Epithelial cell of proximal tubule (primary cell): ENCODE measurements at regions not wholly inside any gene's neighbourhood (a gene's known extent, or its start where the extent isn't known, plus 50 kb on each side); places are given as distances from the start of the nearest gene placed in this dataset.
"Not testable (repeated sequence)": the region's sequence is repeated elsewhere in the genome, so short reads cannot be mapped to it uniquely, and the experiment has no call there.

Experiments
- DNase-seq: peaks from one replicate; pipeline ENCODE4 v3.0.0-alpha.2; 2011; ENCODE audit warnings: low read depth
- H3K4me3 ChIP-seq: 2 replicates; pipeline ENCODE4 v1.5.1; 2011; ENCODE audit warnings: low read depth, mild to moderate bottlenecking, low read length
- TF ChIP-seq, protein P1 (sequence below): conservative IDR thresholded peaks from 2 replicates; pipeline ENCODE4 v1.5.1; 2012; ENCODE audit warnings: low read depth, mild to moderate bottlenecking, low read length

DNA sequence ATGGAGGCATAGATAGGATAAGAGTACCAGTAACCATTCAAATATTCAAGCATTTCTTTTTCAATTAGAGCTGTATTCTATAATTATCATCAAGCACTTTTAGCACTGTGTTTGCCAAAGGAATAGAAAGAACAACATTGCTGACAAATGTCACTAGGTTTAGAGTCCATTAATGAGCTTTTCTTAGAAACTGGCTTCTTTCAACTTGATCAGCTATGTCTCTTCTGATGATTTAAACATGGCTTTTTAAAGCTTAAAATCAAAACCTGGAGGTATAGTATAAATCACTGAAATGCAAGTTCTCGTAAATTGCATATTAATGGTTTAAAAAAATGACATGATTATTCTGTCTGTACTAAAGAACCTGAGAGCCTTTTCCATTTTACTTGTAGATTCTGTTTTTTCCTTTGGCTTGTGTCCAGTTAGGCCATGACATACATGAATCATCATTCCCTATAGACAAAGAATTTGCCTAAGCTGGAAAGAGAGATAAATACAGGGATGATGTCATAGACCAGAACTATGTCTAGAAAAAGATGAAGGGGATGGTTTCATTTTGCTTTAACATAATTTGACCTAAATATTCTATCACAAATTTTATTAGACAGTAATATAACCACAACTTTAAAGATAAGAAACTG, 340.1 kb upstream of the CTSO start:
- TF ChIP-seq, protein P1, sequence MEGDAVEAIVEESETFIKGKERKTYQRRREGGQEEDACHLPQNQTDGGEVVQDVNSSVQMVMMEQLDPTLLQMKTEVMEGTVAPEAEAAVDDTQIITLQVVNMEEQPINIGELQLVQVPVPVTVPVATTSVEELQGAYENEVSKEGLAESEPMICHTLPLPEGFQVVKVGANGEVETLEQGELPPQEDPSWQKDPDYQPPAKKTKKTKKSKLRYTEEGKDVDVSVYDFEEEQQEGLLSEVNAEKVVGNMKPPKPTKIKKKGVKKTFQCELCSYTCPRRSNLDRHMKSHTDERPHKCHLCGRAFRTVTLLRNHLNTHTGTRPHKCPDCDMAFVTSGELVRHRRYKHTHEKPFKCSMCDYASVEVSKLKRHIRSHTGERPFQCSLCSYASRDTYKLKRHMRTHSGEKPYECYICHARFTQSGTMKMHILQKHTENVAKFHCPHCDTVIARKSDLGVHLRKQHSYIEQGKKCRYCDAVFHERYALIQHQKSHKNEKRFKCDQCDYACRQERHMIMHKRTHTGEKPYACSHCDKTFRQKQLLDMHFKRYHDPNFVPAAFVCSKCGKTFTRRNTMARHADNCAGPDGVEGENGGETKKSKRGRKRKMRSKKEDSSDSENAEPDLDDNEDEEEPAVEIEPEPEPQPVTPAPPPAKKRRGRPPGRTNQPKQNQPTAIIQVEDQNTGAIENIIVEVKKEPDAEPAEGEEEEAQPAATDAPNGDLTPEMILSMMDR = no peak
- DNase-seq = no peak
- no peak overlapping the region for H3K4me3 ChIP-seq

DNA sequence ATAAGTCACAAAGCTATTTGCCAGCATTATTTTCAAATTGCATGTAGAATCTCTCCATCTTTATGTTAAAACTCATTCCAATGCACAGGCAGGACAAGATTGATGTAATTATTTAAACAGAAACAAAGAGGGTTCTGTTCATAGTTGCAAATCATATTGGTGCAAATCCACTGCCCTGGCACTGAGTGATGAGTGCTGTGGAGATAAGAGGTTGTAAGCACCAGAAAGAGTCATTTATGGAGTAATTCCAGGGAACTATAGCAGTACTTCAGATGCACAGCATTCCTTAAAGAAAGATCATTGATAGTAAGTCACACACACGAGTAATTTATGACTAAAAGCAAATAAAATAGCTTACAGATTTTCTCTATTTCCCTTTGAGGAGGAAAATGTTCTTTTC, 337.7 kb upstream of the CTSO start:
- H3K4me3 ChIP-seq = no peak overlapping the region
- TF ChIP-seq, protein P1 = no peak
- no peak for DNase-seq

DNA sequence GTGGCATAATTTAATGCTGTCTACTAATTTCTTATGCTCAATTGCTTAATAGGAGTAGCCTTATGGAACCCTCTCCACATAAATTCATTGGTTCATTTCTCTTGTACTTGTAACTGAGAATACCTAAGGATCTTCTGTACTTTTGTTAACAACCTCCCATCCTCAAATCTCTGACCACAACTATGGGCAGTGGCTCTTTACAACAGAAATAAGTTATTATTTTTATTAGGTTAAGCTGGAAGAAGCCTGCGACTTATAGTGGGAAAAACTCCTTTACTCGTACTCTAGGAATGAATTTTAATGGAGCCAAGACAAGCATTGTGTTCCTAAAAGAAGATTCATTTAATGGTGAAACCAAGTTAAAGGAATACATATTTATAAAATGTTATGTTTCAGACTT, 337.1 kb upstream of the CTSO start:
- DNase-seq = no peak
- TF ChIP-seq, protein P1 = no peak
- no peak overlapping the region for H3K4me3 ChIP-seq

DNA sequence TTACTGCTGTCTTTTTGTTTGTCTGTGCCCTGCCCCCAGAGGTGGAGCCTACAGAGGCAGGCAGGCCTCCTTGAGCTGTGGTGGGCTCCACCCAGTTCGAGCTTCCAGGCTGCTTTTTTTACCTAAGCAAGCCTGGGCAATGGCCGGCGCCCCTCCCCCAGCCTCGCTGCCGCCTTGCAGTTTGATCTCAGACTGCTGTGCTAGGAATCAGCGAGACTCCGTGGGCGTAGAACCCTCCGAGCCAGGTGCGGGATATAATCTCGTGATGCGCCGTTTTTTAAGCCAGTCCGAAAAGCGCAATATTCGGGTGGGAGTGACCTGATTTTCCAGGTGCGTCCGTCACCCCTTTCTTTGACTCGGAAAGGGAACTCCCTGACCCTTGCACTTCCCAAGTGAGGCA, 336.4 kb upstream of the CTSO start:
- DNase-seq, H3K4me3 ChIP-seq: not testable (repeated sequence)

DNA sequence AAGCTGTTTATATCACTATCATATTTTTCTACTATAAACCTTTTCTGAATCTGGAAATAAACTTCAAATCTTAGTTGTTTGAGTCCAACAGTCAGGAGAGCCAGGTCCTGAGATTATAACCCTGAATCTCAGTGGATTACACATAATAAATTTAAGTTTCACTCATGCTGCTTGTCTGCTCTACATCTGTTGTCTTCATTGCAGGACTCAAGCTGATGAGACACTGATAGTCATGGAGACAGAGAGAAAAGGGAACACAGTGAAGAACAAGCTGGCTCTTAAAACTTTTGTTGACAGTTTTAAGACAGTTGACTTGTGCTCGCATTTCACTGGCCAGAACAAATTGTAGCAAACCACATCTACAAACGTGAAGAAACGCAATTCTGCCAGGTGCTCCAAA, 327.0 kb upstream of the CTSO start:
- DNase-seq = no peak
- H3K4me3 ChIP-seq = no peak overlapping the region
- TF ChIP-seq, protein P1 = no peak

DNA sequence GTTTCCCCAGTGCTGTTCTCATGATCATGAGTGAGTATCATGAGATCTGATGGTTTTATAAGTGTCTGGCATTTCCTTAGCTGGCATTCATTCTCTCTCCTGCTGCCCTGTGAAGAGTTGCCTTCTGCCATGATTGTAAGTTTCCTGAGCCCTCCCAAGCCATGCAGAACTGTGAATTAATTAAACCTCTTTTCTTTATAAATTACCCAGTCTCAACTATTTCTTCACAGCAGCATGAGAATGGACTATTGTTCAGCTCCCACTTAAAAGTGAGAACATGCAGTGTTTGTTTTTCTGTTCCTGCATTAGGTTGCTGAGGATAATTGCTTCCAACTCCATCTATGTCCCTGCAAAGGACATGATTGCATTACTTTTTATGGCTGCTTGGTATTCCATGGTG, 311.7 kb upstream of the CTSO start:
- DNase-seq = no peak
- TF ChIP-seq, protein P1 = no peak
- no peak overlapping the region for H3K4me3 ChIP-seq

DNA sequence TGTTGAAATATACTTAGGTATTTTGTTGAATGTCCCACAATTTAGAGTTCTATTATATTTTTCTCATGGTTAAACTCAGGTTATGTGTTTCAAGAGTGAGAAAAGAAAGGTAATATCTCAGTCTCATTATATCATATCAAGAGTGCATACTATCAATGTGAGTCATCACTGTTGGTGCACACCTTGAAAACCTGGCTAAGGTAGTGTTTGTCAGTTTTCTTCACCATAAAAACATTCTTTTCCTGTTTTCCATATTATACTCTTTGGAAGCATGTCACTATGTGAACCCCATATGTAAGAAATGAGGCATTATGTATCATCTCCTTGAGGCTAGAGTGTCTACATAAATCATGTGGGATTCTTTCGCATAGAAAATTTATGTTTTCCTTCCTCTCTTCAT, 307.6 kb upstream of the CTSO start:
- no peak overlapping the region for H3K4me3 ChIP-seq
- TF ChIP-seq, protein P1 = no peak
- DNase-seq = no peak
